Adipocyte (in vitro differentiated cells): ENCODE measurements at regions not wholly inside any gene's neighbourhood (a gene's known extent, or its start where the extent isn't known, plus 50 kb on each side); places are given as distances from the start of the nearest gene placed in this dataset.
A peak's percentile ranks its signal among the peaks of the same experiment; 100 is the strongest.

Source experiments
- DNase-seq: peaks from one replicate; pipeline ENCODE4 v3.0.0-alpha.2; 2015; ENCODE audit warnings: low read depth
- H3K27me3 ChIP-seq: replicated peaks from 2 replicates; pipeline ENCODE4 v1.7.0; 2013; ENCODE audit warnings: mild to moderate bottlenecking, low read length, moderate library complexity; ENCODE audit not compliant: control insufficient read depth, insufficient read depth
- H3K36me3 ChIP-seq: 2 replicates; pipeline ENCODE4 v1.7.0; 2013; ENCODE audit warnings: low read length, mild to moderate bottlenecking, moderate library complexity; ENCODE audit not compliant: control insufficient read depth, insufficient read depth, severe bottlenecking
- H3K4me1 ChIP-seq: 2 replicates; pipeline ENCODE4 v1.7.0; 2013; ENCODE audit warnings: mild to moderate bottlenecking, low read length, moderate library complexity; ENCODE audit not compliant: control insufficient read depth, insufficient read depth
- H3K4me3 ChIP-seq: 2 replicates; pipeline ENCODE4 v1.7.0; 2013; ENCODE audit warnings: mild to moderate bottlenecking, low read length, moderate library complexity
- H3K9ac ChIP-seq: 2 replicates; pipeline ENCODE4 v1.7.0; 2013; ENCODE audit warnings: mild to moderate bottlenecking, low read length, moderate library complexity
- H3K9me3 ChIP-seq: 2 replicates; pipeline ENCODE4 v1.7.0; 2013; ENCODE audit warnings: mild to moderate bottlenecking, low read length, moderate library complexity; ENCODE audit not compliant: control insufficient read depth

DNA sequence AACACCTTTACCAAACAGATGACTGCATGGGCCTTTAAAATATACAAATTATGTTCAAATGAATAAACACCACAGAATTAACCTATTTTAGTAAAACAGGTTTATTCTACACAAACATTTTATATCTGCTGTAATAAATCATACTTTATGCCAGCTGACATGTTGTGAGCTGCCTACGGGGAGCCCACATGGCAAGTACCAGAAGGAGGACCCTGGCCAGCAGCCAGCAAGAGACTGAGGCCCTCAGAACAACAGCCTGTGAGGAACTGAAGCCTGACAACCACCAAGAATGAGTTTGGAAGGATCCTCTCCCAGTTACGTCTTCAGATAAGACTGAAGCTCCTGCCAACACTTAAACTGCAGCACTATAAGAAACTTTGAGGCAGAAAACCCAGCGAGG is 377.0 kb downstream of the PDGFC start:
- no peaks in the 10 kb centered on the region for H3K27me3 ChIP-seq
- no peaks in the 10 kb centered on the region for H3K36me3 ChIP-seq
- H3K9ac ChIP-seq, result no peak overlapping the region
- H3K4me3 ChIP-seq, result no peak overlapping the region
- H3K9me3 ChIP-seq, result no peaks in the 10 kb centered on the region
- DNase-seq, result no peak
- peaks cover 13% of the 10 kb centered on the region for H3K4me1 ChIP-seq

DNA sequence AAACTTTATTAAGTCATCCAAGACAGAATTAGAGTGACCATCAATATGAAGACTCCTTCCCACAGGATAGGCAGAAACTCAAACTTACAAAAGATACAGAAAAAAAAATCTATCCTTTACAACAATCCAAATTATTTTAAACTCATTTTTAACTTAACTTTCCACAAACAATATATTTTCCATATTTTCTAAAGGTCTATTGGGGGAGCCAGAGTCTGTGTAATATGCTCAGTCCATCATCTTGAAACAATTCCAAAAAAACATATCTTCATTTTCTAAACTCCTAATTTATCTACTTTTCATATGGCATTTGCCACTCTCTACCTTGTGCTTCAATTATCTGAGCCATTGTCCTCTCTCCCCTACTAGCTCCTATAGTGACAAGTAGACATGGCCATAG is 378.1 kb downstream of the PDGFC start:
- Histone ChIP-seq H3K4me3 (no peak overlapping the region), H3K9me3 (no peaks in the 10 kb centered on the region), H3K36me3 (no peaks in the 10 kb centered on the region), H3K4me1 (peaks cover 13% of the 10 kb centered on the region), H3K27me3 (no peaks in the 10 kb centered on the region), H3K9ac (no peak overlapping the region)
- peak; percentile 48 for DNase-seq

DNA sequence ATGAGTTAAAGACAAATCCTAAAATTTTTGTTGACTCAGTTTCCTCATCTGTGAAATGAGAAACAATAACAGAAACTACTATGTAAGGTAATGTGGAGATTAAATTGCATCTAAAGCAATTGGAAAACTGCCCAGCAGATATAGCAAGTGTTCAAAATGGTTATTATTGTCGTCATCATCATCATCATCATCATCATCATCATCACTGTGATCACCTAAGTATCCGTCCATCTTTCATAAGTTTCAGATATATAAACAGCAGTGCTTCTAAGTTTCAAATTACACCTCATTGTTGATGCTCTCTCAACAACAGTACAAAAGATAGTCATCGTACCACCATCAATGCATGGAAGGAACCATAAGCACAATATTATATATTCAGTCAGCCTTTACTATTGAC is 379.9 kb downstream of the PDGFC start:
- Histone ChIP-seq H3K9ac (no peak overlapping the region), H3K9me3 (no peaks in the 10 kb centered on the region), H3K4me1 (peaks cover 8% of the 10 kb centered on the region), H3K36me3 (no peaks in the 10 kb centered on the region), H3K4me3 (no peak overlapping the region), H3K27me3 (no peaks in the 10 kb centered on the region)
- no peak for DNase-seq

DNA sequence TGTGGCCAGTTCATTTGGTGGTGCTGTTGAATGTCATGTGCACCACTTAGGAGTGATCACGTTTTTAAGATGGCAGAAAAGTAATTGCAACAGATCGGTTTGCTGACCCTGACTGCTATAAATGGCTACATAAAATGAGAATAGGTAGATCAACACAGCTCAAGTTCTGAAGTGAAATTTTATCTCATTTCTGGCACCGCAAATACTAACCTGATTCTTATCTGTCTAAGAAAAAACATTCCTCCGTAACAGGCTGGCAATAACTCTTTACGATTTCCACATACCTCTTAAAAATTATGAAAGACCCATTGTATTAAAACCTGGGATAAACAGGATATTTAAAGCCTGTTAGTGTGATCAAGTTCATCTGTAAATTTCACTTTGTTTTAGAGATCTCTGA is 387.5 kb downstream of the PDGFC start:
- peak; percentile 3 for DNase-seq
- Histone ChIP-seq H3K4me1 (peaks cover 13% of the 10 kb centered on the region), H3K27me3 (no peaks in the 10 kb centered on the region), H3K9me3 (no peaks in the 10 kb centered on the region), H3K4me3 (no peak overlapping the region), H3K36me3 (no peaks in the 10 kb centered on the region), H3K9ac (no peak overlapping the region)

DNA sequence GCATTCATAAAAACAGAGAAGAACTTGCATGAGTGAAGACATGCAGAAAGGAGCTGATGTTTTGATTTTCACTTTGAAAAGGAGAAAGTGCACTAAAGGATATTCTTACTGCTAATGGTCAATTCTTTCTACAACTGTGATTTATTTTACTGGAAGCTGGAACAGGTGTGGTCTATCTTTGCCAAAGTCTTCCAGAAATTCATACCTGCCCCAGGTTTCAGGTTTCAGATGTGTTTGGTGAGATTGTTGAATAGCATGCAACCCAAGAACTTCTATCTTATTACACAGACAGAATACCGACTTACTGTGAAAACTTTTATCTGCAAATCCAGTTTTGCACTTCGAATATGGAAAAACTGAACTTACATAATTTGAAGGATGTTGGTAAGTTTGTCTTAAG is 388.3 kb downstream of the PDGFC start:
- H3K4me1 ChIP-seq, result peaks cover 13% of the 10 kb centered on the region
- no peak for DNase-seq
- H3K9ac ChIP-seq, result no peak overlapping the region
- H3K27me3 ChIP-seq, result no peaks in the 10 kb centered on the region
- H3K36me3 ChIP-seq, result no peaks in the 10 kb centered on the region
- H3K4me3 ChIP-seq, result no peak overlapping the region
- H3K9me3 ChIP-seq, result no peaks in the 10 kb centered on the region

DNA sequence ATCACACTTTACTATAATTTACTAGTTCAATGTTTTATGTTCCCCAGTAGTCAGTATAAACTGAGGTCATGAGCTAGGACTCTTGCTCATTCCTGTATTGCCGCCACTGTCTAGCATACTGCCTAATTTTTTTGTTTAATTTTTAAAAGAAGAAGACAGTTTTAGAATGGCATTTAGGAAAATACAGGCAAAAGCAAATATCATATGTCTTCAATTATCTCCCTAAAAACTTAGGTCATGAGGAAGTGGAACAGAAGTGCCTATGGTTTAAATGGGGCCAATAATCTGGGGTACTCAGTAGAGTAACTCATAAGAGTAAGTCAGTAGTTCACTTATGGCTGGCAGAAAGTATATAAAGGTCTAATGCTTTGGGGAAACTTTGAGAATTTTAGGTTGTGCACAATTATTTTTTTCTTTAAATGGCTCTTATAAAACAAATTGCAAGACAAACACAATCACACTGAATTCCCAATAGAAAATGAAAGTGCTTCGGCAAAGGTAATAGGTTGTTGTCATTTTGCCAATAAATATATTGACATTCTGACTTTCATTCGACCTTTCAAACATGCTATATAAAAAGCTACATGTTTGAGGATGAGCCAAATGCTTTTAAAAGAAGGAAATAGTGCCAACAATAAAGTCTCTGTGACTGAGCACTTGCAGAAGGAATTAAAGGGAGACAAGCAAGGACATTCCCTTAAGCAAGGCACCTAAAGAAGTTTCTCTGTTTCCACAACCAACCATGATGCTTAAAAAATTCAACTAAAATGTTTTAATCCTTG is 390.1 kb downstream of the PDGFC start:
- H3K4me3 ChIP-seq, result peak overlapping the region; percentile 60
- no peaks in the 10 kb centered on the region for H3K27me3 ChIP-seq
- no peaks in the 10 kb centered on the region for H3K9me3 ChIP-seq
- H3K36me3 ChIP-seq, result no peaks in the 10 kb centered on the region
- peaks cover 13% of the 10 kb centered on the region for H3K4me1 ChIP-seq
- peak; percentile 7 for DNase-seq
- H3K9ac ChIP-seq, result peak overlapping the region; percentile 5

DNA sequence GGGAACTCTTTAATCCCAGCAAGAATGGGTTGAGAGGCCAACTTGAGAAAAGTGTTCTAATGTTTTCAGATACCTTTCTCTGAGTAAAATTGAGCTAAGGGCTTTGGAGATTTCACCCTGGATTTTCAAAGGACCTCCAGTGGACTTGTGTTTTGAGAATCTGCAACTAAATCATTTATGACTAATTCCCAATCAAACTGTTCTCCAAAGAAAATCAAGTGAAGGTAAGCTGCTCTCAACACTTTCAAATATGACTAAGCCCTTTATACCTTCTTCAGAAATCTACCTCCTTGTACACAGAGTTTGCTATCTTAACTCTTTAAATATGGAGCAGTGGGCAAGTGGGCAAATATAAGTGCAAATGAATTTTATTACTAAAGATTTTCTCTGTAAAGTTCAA is 392.9 kb downstream of the PDGFC start:
- Histone ChIP-seq H3K4me3 (no peak overlapping the region), H3K9me3 (no peaks in the 10 kb centered on the region), H3K36me3 (no peaks in the 10 kb centered on the region), H3K9ac (no peak overlapping the region), H3K4me1 (peaks cover 21% of the 10 kb centered on the region), H3K27me3 (no peaks in the 10 kb centered on the region)
- DNase-seq, result no peak

DNA sequence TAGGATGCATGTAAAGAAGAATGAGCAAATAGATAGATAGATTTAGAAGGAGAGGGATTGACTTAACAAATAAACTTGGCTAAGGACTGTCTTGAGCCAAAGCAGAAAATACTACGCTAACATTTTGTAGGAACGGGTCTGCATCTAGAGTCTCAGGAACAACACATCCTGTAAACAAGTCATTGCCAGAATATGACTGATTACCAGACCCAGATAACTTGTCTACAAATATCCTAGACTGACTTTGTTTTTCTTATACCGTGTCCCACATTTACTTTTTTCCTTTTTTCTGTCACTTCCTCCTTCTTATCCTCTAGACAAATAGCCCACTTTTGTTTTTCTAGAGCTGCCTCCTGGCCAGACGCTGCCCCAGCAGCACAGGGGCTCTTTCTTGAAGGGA is 393.6 kb downstream of the PDGFC start:
- Histone ChIP-seq H3K27me3 (no peaks in the 10 kb centered on the region), H3K9ac (no peak overlapping the region), H3K4me1 (peaks cover 21% of the 10 kb centered on the region), H3K36me3 (no peaks in the 10 kb centered on the region), H3K9me3 (no peaks in the 10 kb centered on the region), H3K4me3 (no peak overlapping the region)
- DNase-seq, result no peak

DNA sequence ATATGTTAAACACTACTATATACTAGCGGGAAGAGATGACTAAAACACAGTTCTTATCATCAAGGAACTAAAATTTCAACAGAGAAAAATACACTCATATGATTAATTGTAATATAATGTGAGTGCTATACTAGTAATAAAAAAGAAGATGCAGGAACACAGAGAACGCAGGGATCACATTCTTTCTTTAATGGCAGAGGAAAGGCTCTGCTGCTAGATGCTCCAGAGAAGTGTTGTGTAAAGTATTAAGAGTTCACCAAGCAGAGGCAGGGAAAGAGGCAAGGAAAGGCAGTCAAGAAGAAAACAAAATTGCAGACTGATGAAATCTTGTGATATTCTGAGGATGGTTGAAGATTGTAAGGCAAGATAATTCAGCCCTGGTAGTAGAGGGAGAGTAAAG is 394.7 kb downstream of the PDGFC start:
- peak; percentile 5 for DNase-seq

DNA sequence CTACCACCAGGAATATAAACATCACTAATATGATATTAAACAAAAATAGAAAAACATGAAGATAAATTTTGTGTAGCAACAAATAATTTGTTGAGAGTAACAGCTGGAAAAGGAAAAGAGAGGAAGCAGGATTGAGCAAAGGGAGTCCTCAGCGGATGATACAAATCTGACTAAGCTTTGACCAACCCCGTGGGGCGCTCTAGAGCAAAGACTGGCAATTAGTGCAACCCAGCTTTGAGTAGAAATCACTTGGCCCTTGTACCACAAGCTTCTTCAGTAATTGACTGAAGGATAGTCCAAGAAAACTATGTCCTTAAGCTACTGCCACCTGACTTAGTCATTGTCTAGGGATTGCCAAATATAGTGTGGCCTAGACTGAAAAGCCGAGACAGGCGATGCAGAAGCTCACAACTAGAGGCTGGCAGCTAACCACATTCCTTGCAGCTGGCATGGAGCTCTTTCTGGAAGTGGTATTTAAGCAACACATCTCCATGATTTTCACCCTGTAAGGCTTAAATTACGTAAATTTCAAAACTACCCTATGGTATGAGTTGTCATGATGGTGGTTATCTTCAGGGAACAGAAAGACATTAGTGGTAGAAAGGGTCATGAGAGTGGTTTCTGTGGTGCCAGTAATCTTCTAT is 396.0 kb downstream of the PDGFC start:
- Histone ChIP-seq H3K9me3 (no peaks in the 10 kb centered on the region), H3K36me3 (no peaks in the 10 kb centered on the region), H3K9ac (no peak overlapping the region), H3K4me1 (peaks cover 8% of the 10 kb centered on the region), H3K27me3 (no peaks in the 10 kb centered on the region), H3K4me3 (no peak overlapping the region)
- peak; percentile 9 for DNase-seq

More for the DNA sequence above, 394.7 kb downstream of the PDGFC start:
- Histone ChIP-seq H3K9me3 (no peaks in the 10 kb centered on the region), H3K4me3 (no peak overlapping the region), H3K4me1 (peaks cover 21% of the 10 kb centered on the region), H3K36me3 (no peaks in the 10 kb centered on the region), H3K9ac (no peak overlapping the region), H3K27me3 (no peaks in the 10 kb centered on the region)

DNA sequence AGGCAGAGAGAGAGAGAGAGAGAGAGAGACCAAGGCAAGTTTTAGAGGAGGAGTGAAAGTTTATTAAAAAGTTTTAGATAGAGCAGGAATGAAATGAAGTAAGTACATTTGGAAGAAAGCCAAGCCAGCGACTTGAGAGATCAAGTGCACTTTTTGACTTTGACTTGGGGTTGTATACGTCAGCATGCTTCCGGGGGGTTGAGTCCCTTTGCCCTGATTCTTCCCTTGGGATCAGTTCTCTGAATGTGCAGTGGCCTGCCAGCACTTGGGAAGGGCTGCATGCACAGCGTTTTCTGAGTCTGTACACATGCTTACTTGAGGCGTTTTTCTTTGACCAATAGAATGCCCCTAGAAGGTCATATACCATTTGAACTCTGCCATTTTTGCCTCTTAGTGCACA is 400.5 kb downstream of the PDGFC start:
- H3K9me3 ChIP-seq, result no peaks in the 10 kb centered on the region
- no peak overlapping the region for H3K9ac ChIP-seq
- peaks cover 8% of the 10 kb centered on the region for H3K4me1 ChIP-seq
- no peaks in the 10 kb centered on the region for H3K27me3 ChIP-seq
- no peak for DNase-seq
- no peak overlapping the region for H3K4me3 ChIP-seq
- no peaks in the 10 kb centered on the region for H3K36me3 ChIP-seq
